IPS-NIHi11 (cell line): ENCODE measurements at regions not wholly inside any gene's neighbourhood (a gene's known extent, or its start where the extent isn't known, plus 50 kb on each side); places are given as distances from the start of the nearest gene placed in this dataset.
A peak's percentile ranks its signal among the peaks of the same experiment; 100 is the strongest.

ENCODE experiments used
- DNase-seq: peaks from one replicate; pipeline ENCODE4 v3.0.0; 2012; ENCODE audit warnings: mixed read lengths, low spot score

- DNase-seq: no peak
These were observed 307.6 kb upstream of the FLRT2 start for GRCh38 chr14:85222341-85222740.

GRCh38 chr14:85223667-85224066, 306.3 kb upstream of the FLRT2 start:
- DNase-seq: peak; percentile 17

DNA sequence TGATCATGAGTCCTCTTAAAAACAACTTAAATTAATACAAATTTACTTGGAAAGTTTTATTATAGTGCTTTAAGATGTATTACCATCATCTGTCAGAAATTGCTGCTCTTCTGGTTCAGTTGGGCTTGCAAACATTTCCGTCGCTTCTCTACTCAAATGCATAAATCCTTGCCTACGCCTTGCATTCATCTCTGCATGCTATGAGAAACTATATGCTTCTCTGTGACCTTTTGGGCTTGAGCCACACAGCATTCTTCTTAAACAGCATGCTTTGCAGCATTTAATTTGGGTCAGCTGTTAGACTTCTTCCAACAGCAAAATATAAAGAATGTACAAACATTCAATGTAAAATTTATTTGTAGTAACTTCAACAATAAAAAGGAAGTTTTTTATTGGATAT, 305.7 kb upstream of the FLRT2 start:
- DNase-seq: no peak

GRCh38 chr14:85233756-85234155, 296.2 kb upstream of the FLRT2 start:
- no peak for DNase-seq

- DNase-seq: no peak
These were observed 295.6 kb upstream of the FLRT2 start for GRCh38 chr14:85234156-85235025.

GRCh38 chr14:85235868-85236267, 294.1 kb upstream of the FLRT2 start:
- no peak for DNase-seq

DNA sequence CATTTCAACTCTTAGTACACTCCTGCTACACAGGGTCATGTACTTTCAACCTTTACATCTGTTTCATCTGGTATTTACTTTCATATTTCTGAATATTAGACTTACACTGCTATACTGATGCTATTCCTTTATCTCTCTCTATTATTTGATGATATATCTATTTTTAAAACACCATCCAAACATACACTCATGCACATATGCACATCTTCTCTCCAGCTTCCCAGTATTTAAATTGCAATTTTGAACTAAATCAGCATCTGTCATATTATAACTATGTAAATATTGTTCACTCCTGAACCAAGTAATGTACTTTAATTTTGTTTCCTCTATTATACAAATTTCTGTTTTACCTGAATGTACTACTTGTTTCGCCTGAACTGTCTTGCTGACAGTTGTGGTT, 293.6 kb upstream of the FLRT2 start:
- DNase-seq: no peak

DNA sequence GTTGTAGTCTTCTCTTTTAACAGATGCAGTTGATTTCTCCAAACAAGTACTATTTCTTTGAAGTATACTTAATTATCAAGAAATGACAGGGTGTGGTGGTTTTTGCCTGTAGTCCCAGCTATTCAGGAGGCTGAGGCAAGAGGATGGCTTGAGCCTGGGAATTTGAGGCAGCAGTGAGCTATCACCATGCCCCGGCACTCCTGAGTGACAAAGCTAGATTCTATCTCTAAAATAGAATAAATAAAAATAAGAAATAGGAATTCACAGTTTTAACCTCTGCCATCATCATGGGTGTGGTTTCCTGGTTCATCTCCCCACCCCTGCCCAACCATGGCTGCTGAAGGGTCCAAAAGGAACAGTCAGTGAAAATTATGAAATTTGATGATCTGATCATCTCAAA, 290.2 kb upstream of the FLRT2 start:
- no peak for DNase-seq

- DNase-seq: peak; percentile 19
These were observed 288.7 kb upstream of the FLRT2 start for GRCh38 chr14:85241022-85241855.

DNA sequence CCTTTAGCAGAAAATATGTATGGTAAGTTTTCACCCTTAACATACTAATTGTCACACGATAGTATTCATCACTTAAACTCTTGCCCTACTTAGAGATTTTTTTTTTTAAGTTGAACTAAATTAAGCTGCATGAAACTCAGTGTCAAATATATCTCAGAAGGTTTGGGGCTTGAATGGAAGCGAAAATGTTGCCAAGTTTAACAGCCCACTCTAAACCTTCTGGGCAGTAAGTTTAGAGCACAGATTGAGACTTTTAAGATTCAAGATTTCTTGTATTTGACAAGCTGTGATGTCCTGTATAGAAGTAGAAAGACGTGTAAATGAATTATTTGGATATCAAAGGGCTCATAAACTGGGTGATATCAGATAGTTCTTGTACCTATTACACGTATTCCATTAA, 287.3 kb upstream of the FLRT2 start:
- no peak for DNase-seq

- DNase-seq: no peak
These were observed 286.6 kb upstream of the FLRT2 start for GRCh38 chr14:85243321-85243720.

DNA sequence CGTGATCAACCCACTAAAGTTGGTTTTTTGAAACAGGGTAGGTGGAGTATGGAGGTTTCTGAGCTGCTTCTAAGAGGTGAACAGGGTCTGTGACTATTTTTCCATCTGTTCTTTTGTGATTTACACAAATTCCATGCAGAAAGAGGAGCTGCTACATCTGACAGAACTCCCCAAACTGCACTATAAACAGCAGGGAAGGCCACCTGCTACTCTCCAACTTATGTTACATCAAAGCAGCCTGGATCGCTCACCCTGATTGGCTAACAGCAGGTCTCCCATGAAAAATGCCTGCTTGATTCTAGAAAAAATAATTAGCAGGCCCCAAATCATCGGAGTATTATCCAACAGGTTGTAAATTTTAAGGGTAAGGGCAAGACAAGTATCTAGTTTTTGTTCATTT, 282.9 kb upstream of the FLRT2 start:
- no peak for DNase-seq

DNA sequence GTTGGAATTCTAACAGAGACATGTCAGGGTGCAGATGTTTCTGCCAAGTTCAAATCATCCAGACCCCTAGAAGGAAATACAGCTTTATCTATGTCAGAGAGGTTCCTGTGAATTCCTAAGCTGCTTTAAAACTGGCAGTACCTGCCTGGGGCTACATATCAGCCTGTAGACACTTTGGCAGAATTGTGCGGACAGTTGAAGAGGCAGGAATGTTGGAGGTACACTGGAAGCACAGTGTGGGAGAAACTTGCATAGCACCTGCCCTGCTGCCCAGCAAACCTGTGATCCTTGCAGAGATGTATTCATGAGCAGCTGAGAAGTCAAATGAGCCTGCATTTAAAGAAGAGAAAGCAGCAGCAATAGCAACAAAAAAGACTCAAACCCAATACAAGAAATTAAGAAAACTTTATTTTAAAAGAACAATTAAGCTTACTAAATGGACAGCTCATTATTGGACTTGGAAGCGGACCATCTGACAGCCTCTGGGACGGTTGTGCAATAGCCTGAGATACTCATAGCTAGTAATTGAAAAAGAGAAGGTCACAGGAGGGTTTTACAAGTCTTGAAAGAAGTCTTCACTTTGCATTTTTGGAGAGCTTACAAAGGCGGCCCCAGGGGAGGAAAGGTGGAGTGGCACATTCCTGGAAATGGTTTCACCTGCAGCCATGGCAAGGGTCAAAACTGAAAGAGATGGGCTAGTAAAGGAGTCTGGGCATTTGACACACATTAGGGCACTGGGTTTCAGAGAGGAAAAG, 280.9 kb upstream of the FLRT2 start:
- peak; percentile 17 for DNase-seq

GRCh38 chr14:85250414-85251189, 279.3 kb upstream of the FLRT2 start:
- peak; percentile 63 for DNase-seq

DNA sequence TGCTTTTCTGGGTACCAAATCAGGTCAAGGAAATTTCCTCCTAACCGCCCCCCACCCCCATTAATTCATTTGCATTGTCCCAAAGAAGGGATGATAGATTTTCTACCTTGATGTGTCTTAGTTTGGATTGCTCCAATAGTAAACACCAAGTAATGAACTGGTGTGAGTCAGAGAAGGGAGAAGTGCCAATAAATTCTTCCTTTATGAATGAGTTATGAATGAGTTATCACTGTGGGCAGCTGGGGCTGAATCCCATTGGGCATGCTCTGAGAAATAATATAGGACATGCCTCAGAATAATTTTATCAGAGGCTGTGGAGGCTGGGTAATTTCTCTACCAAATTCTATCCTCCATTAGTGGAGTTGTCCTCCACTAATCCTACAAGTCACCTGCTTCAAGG, 277.9 kb upstream of the FLRT2 start:
- no peak for DNase-seq

GRCh38 chr14:85254711-85255110, 275.2 kb upstream of the FLRT2 start:
- no peak for DNase-seq

DNA sequence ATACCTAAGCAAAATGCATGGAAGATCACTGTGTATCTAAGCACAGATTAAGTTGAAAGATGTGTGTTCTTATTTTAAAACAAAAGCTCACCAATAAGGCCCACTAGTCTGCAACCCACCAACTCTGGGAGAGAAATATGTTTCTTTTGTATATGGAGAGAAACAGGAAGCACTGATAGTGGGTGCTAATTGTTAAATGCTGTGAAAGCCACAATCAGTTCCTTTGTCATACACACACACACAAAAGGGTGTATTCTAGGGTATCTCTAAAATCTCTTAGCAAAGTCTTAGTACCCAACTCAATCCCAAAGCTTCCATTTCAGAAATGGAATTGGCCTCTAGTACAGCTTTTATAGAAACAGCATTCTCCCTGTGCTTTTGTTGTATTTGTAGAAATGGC, 272.7 kb upstream of the FLRT2 start:
- no peak for DNase-seq

DNA sequence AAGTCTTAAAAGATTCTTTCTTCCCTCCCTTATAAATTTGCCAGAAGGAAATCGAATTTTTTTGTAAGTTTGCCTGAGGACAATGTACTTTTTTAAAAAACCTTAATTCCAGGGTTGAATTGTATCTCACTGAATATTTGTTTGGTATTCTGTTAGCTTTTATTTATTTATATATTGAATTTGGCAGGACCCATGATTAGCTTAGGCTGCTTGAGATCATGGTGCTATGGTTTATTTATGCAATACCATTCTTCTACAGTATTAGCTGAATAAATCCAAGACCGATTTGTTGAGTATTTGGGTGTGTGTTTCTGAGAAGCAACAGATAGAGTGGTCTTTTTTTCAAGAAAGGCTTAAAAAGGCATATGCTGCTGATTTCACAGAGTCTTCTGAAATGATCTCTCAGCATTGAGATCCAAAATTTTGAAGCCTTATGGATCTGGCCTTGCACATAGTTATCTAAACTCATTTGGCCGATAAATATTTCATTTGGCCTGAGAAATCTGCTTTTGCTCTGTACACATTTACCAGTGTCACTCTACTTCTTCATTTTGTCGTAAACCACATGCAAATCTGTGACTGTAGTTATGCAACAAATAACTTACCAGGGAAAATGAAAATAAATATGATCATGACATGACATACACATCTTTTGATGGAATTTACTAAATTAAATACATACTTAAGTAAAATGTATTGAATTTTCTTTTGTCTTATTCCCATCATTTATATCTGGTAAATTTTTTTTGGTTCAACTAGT, 265.8 kb upstream of the FLRT2 start:
- no peak for DNase-seq

- DNase-seq: no peak
These were observed 256.8 kb upstream of the FLRT2 start for GRCh38 chr14:85273099-85273677.

GRCh38 chr14:85273952-85274351, 256.0 kb upstream of the FLRT2 start:
- DNase-seq: no peak
